A549 (cell line): ENCODE measurements at regions not wholly inside any gene's neighbourhood (a gene's known extent, or its start where the extent isn't known, plus 50 kb on each side); places are given as distances from the start of the nearest gene placed in this dataset.

Experiments used
- CEBPB ChIP-seq, 2 experiments: fragments of >200 bp in 1 of 2; sonication (Bioruptor Twin) in 1 of 2; formaldehyde crosslinking in 1 of 2; IDR thresholded peaks; 2 replicates each; pipeline ENCODE4 v1.6.1; 2012 to 2016
- CHD2 ChIP-seq: fragments of 150-350 bp; IDR thresholded peaks from 2 replicates; pipeline ENCODE4 v1.6.1; 2014; ENCODE audit warnings: low read length; ENCODE audit not compliant: partially characterized antibody
- CHD4 ChIP-seq: fragments of 200-600 bp; sonication (generic); IDR thresholded peaks from 2 replicates; pipeline ENCODE4 v1.6.1; 2016; ENCODE audit warnings: antibody characterized with exemption, mild to moderate bottlenecking, borderline replicate concordance
- CTCF ChIP-seq: fragments of >200 bp; sonication (Bioruptor Twin); formaldehyde crosslinking; IDR thresholded peaks from 3 replicates; pipeline ENCODE4 v1.5.1; 2016
- ESRRA ChIP-seq: fragments of 150-350 bp; IDR thresholded peaks from 2 replicates; pipeline ENCODE4 v1.6.1; 2014; ENCODE audit warnings: mild to moderate bottlenecking, low read length, borderline replicate concordance
- JUNB ChIP-seq: fragments of >200 bp; sonication (Bioruptor Twin); formaldehyde crosslinking; IDR thresholded peaks from 2 replicates; pipeline ENCODE4 v1.6.1; 2016
- NPAS2 ChIP-seq: fragments of 250-450 bp; sonication (Bioruptor Pico); IDR thresholded peaks from 2 replicates; pipeline ENCODE4 v1.8.0; 2022; ENCODE audit warnings: mild to moderate bottlenecking, moderate library complexity, borderline replicate concordance
- NR3C1 ChIP-seq: fragments of >200 bp; sonication (Bioruptor Twin); formaldehyde crosslinking; IDR thresholded peaks from 3 replicates; pipeline ENCODE4 v1.6.1; 2017
- PHF8 ChIP-seq: fragments of 200-600 bp; sonication (generic); IDR thresholded peaks from 2 replicates; pipeline ENCODE4 v1.6.1; 2016; ENCODE audit warnings: low read depth, mild to moderate bottlenecking, antibody characterized with exemption, moderate library complexity, borderline replicate concordance
- POLR2A ChIP-seq: IDR thresholded peaks from 2 replicates; pipeline ENCODE4 v1.6.1; 2012; ENCODE audit warnings: mild to moderate bottlenecking, low read length
- RFX5 ChIP-seq: fragments of 450-650 bp; IDR thresholded peaks from 2 replicates; pipeline ENCODE4 v1.7.1; 2014; ENCODE audit warnings: antibody characterized with exemption, mild to moderate bottlenecking, moderate library complexity
- USF2 ChIP-seq: fragments of 450-650 bp; IDR thresholded peaks from 2 replicates; pipeline ENCODE4 v1.6.1; 2014; ENCODE audit warnings: antibody characterized with exemption
- TF ChIP-seq, protein P1 (sequence below): fragments of 150-350 bp; IDR thresholded peaks from 2 replicates; pipeline ENCODE4 v1.6.1; 2014; ENCODE audit warnings: low read depth, mild to moderate bottlenecking, low read length
- TF ChIP-seq, protein P2 (sequence below): fragments of 250-450 bp; sonication (Bioruptor Pico); IDR thresholded peaks from 2 replicates; pipeline ENCODE4 v1.5.0; 2021; ENCODE audit warnings: mild to moderate bottlenecking, moderate library complexity, borderline replicate concordance

DNA sequence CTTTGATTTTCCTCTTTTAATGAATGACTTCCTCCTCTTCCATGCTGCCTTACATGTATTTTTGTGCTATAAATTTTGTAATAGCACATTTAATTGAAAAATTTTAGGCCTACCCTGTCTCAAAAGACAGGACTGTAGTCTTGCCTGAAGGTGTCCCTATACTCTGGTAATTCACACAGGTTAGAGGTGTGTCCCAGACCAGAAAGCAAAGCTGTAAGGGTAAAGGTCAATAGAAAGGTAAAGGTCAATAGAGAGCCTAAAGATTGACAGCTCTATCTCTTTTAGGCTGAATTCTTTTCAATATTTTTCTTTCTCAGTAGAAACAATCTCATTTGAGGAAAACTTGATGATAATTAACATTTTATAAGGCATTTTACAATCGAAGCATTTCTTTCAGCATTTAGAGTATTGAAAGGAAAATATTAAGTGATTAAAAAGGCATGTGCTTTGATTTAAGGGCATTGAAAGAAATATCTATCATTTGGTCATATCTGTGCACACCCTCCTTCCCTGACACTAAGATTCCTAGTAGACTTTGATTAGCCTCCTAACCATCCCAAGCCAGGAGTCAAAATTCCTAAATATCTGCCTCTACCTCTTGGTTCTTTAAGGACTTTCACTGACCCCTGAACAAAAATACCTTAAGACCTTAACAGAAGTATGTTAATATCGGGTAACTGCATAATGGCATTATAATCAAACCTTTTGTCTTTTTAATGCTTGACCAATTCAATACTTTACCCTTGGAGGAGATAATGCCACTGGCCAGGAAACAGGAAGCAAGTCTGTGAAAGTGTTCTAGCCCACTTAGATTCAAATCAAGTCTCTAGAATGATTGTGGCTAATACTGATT, 161.8 kb upstream of the DTNA start:
- TF ChIP-seq NR3C1 (no peak), PHF8 (no peak), ESRRA (no peak), RFX5 (no peak), CHD2 (no peak), CTCF (no peak), CHD4 (no peak), CEBPB (IDR thresholded peaks at IDR 0.05) (no peak), NPAS2 (no peak), USF2 (no peak), POLR2A (no peak), JUNB (no peak)
- TF ChIP-seq, protein P1, sequence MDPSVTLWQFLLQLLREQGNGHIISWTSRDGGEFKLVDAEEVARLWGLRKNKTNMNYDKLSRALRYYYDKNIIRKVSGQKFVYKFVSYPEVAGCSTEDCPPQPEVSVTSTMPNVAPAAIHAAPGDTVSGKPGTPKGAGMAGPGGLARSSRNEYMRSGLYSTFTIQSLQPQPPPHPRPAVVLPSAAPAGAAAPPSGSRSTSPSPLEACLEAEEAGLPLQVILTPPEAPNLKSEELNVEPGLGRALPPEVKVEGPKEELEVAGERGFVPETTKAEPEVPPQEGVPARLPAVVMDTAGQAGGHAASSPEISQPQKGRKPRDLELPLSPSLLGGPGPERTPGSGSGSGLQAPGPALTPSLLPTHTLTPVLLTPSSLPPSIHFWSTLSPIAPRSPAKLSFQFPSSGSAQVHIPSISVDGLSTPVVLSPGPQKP = no peak
- TF ChIP-seq, protein P2, sequence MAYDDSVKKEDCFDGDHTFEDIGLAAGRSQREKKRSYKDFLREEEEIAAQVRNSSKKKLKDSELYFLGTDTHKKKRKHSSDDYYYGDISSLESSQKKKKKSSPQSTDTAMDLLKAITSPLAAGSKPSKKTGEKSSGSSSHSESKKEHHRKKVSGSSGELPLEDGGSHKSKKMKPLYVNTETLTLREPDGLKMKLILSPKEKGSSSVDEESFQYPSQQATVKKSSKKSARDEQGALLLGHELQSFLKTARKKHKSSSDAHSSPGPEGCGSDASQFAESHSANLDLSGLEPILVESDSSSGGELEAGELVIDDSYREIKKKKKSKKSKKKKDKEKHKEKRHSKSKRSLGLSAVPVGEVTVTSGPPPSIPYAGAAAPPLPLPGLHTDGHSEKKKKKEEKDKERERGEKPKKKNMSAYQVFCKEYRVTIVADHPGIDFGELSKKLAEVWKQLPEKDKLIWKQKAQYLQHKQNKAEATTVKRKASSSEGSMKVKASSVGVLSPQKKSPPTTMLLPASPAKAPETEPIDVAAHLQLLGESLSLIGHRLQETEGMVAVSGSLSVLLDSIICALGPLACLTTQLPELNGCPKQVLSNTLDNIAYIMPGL = no peak
